Keratinocyte (primary cell): ENCODE measurements at regions not wholly inside any gene's neighbourhood (a gene's known extent, or its start where the extent isn't known, plus 50 kb on each side); places are given as distances from the start of the nearest gene placed in this dataset.

ENCODE experiments used
- DNase-seq: peaks from one replicate; pipeline ENCODE4 v3.0.0-alpha.2; 2011; ENCODE audit warnings: low read depth, missing footprints, low spot score
- FAIRE-seq: peaks from 2 replicates; lab custom pipeline; 2011; peaks lifted over from hg19 to GRCh38; lab: Jason Lieb, UNC
- H2AFZ ChIP-seq: 2 replicates; pipeline ENCODE4 v1.6.0; 2012; ENCODE audit warnings: low read length, control low read depth, inconsistent platforms; ENCODE audit not compliant: control insufficient read depth
- H3K27ac ChIP-seq: 2 replicates; pipeline ENCODE4 v1.5.1; 2011; ENCODE audit warnings: low read length; ENCODE audit not compliant: control insufficient read depth, insufficient read depth
- H3K27me3 ChIP-seq: 3 replicates; pipeline ENCODE4 v1.6.0; 2011; ENCODE audit warnings: low read length; ENCODE audit not compliant: control insufficient read depth, insufficient read depth; ENCODE audit errors: extremely low read depth
- H3K36me3 ChIP-seq, 2 experiments: 2 replicates in 1 of 2; 3 replicates in 1 of 2; pipeline ENCODE4 v1.5.1; 2011; ENCODE audit warnings: low read length in 2 of 2, mild to moderate bottlenecking in 1 of 2; ENCODE audit not compliant: control insufficient read depth in 2 of 2, insufficient read depth in 2 of 2; ENCODE audit errors: extremely low read depth in 1 of 2
- H3K4me1 ChIP-seq: 3 replicates; pipeline ENCODE4 v1.5.1; 2011; ENCODE audit warnings: low read length; ENCODE audit not compliant: control insufficient read depth, insufficient read depth; ENCODE audit errors: extremely low read depth
- H3K4me2 ChIP-seq: 3 replicates; pipeline ENCODE4 v1.6.0; 2011; ENCODE audit warnings: low read depth, low read length; ENCODE audit not compliant: control insufficient read depth, insufficient read depth; ENCODE audit errors: extremely low read depth
- H3K4me3 ChIP-seq, 3 experiments: fragments of 200-600 bp in 1 of 3; sonication (generic) in 1 of 3; 2 replicates in 2 of 3; 3 replicates in 1 of 3; pipeline ENCODE4 v1.5.1; 2011 to 2016; ENCODE audit warnings: low read length in 3 of 3, mild to moderate bottlenecking in 3 of 3, control low read depth in 2 of 3, inconsistent platforms in 1 of 3, low read depth in 1 of 3, mixed read lengths in 1 of 3, mixed run types in 1 of 3, moderate library complexity in 1 of 3; ENCODE audit not compliant: control insufficient read depth in 2 of 3, insufficient read depth in 2 of 3; ENCODE audit errors: extremely low read depth in 1 of 3
- H3K79me2 ChIP-seq: 2 replicates; pipeline ENCODE4 v1.6.0; 2012; ENCODE audit warnings: low read length; ENCODE audit not compliant: control insufficient read depth, insufficient read depth
- H3K9ac ChIP-seq: 3 replicates; pipeline ENCODE4 v1.6.0; 2011; ENCODE audit warnings: low read length; ENCODE audit not compliant: control insufficient read depth, insufficient read depth; ENCODE audit errors: extremely low read depth
- H3K9me1 ChIP-seq: 3 replicates; pipeline ENCODE4 v1.6.0; 2011; ENCODE audit warnings: low read length; ENCODE audit not compliant: control insufficient read depth, insufficient read depth; ENCODE audit errors: extremely low read depth
- H3K9me3 ChIP-seq: 2 replicates; pipeline ENCODE4 v1.5.1; 2012; ENCODE audit warnings: low read depth, low read length; ENCODE audit not compliant: control insufficient read depth
- H4K20me1 ChIP-seq: 3 replicates; pipeline ENCODE4 v1.6.0; 2011; ENCODE audit warnings: low read length; ENCODE audit not compliant: control insufficient read depth, insufficient read depth; ENCODE audit errors: extremely low read depth
- CTCF ChIP-seq, 3 experiments: IDR thresholded peaks in 1 of 3; conservative IDR thresholded peaks in 1 of 3; optimal IDR thresholded peaks in 1 of 3; 2 replicates in 2 of 3; 3 replicates in 1 of 3; pipeline versions ENCODE3 to v1.5.1; 2011; ENCODE audit warnings: low read length in 3 of 3, mild to moderate bottlenecking in 3 of 3, moderate library complexity in 2 of 3, control low read depth in 1 of 3, inconsistent platforms in 1 of 3; ENCODE audit not compliant: insufficient read depth in 2 of 3; ENCODE audit errors: extremely low read depth in 1 of 3
- EZH2 ChIP-seq: IDR thresholded peaks from one replicate; pipeline ENCODE4 v1.6.1; 2012; ENCODE audit warnings: inconsistent platforms, mild to moderate bottlenecking, low read length, moderate library complexity
- dilution Hi-C: fragments of 300-500 bp; cut with MboI; formaldehyde crosslinking; loops from one replicate; pipeline ENCODE4 v1.7.0; 2020; ENCODE audit warnings: low sequenced_read_pairs; ENCODE audit not compliant: extremely low pct_ligation_motif_present

- DNase-seq (no peak), FAIRE-seq (no peak)
- Histone ChIP-seq H2AFZ (no peak overlapping the region), H3K27me3 (no peaks in the 10 kb centered on the region), H3K4me1 (peaks cover 8% of the 10 kb centered on the region), H3K9me3 (no peaks in the 10 kb centered on the region), H3K9me1 (no peaks in the 10 kb centered on the region), H3K9ac (no peak overlapping the region), H3K4me3 (no peak overlapping the region), H3K27ac (no peak overlapping the region), H3K36me3 (no peaks in the 10 kb centered on the region), H3K4me2 (no peak overlapping the region), H4K20me1 (no peaks in the 10 kb centered on the region), H3K79me2 (no peaks in the 10 kb centered on the region)
- no peak for TF ChIP-seq CTCF (optimal IDR thresholded peaks at IDR 0.05 in 1 of 3, IDR thresholded peaks at IDR 0.05 in 1 of 3, conservative IDR thresholded peaks at IDR 0.05 in 1 of 3; ENCODE audit: extremely low read depth in 1 of 3, insufficient read depth in 2 of 3, low read length in 3 of 3)
- TF ChIP-seq EZH2: no peak
- dilution Hi-C loops: no loop called here
These were observed 284.6 kb upstream of the DPYD start for GRCh38 chr1:98205291-98206017.

GRCh38 chr1:98203466-98203865 lies 282.6 kb upstream of the DPYD start:
- TF ChIP-seq CTCF (optimal IDR thresholded peaks at IDR 0.05 in 1 of 3, IDR thresholded peaks at IDR 0.05 in 1 of 3, conservative IDR thresholded peaks at IDR 0.05 in 1 of 3; ENCODE audit: extremely low read depth in 1 of 3, insufficient read depth in 2 of 3, low read length in 3 of 3): no peak
- no peak for TF ChIP-seq EZH2
- H3K9me1 ChIP-seq: no peaks in the 10 kb centered on the region
- H2AFZ ChIP-seq: no peak overlapping the region
- FAIRE-seq (no peak), DNase-seq (no peak)
- H3K4me2 ChIP-seq: no peak overlapping the region
- no peaks in the 10 kb centered on the region for H3K79me2 ChIP-seq
- H4K20me1 ChIP-seq: no peaks in the 10 kb centered on the region
- no peaks in the 10 kb centered on the region for H3K27me3 ChIP-seq
- no peak overlapping the region for H3K4me3 ChIP-seq
- no peak overlapping the region for H3K27ac ChIP-seq
- no peaks in the 10 kb centered on the region for H3K9me3 ChIP-seq
- dilution Hi-C loops: no loop called here
- peaks cover 2% of the 10 kb centered on the region for H3K4me1 ChIP-seq
- no peaks in the 10 kb centered on the region for H3K36me3 ChIP-seq
- H3K9ac ChIP-seq: no peak overlapping the region
